SHP77 (cell line): ENCODE measurements at regions not wholly inside any gene's neighbourhood (a gene's known extent, or its start where the extent isn't known, plus 50 kb on each side); places are given as distances from the start of the nearest gene placed in this dataset.
"Not testable (repeated sequence)": the region's sequence is repeated elsewhere in the genome, so short reads cannot be mapped to it uniquely, and the experiment has no call there.

Experiments
- DNase-seq, 2 experiments: peaks; one replicate each; lab custom pipeline; 2025; lab: John Stamatoyannopoulos, UW

GRCh38 chr5:45057564-45057963, 248.8 kb downstream of the MRPS30 start:
- DNase-seq = no peak

- no peak for DNase-seq
These were observed 252.0 kb downstream of the MRPS30 start for GRCh38 chr5:45060724-45061123.

DNA sequence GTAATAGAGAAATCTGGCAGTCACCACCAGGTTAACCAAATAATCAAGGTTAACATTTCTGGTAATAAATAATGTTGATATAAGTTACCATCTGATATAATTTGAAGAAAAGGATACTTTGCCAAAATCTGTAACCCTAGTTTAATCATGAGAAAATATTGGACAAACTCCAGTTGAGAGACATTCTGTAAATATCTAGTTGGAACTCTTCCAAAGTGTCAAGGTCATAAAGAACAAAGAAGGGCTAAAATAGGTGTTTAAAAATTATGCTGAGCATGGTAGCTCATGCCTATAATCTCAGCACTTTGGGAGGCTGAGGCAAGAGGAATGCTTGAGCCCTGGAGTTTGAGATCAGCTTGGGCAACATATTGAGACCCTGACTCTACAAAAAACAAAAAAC, 253.3 kb downstream of the MRPS30 start:
- DNase-seq = no peak

GRCh38 chr5:45081082-45081481, 272.3 kb downstream of the MRPS30 start:
- DNase-seq = no peak

DNA sequence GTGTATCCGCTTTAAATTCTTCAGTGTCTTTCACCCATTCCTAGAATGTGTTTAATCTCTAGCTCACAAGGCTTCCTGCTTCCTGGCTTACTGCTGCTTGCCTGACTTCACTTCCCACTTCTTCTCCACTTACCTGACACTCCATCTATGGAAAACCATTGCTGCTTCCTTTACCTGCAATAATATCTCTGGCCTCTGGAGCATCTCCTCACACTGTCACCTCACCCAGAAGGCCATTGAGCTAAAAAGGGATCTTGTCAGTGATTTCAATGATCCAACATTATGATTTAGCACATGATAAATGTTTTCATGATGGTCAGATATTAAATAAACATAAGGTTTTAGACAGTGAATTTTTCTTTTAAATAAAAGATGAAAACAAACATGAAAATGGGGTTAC, 281.1 kb downstream of the MRPS30 start:
- no peak for DNase-seq

- DNase-seq = no peak
These were observed 284.6 kb downstream of the MRPS30 start for GRCh38 chr5:45093377-45093776.

DNA sequence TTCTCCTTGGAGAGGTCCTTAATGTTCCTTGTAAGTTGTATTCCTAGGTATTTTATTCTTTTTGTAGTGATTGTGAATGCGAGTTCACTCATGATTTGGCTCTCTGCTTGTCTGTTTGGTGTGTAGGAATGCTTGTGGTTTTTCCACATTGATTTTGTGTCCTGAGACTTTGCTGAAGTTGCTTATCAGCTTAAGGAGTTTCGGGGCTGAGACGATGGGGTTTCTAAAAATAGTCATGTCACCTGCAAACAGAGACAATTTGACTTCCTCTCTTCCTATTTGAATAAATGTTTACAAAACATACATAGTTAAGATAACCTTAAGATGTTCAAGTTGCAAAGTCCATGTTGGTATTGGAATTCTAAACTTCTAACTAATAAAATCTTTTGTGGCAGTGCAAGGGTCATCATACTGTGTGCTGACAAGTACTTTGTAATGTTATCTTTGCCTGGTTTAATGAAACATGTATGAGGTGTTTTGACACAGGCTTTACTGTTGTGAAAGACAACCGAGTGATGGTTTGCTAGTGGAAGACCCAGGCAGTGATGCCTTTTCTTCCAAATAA, 286.2 kb downstream of the MRPS30 start:
- no peak for DNase-seq

DNA sequence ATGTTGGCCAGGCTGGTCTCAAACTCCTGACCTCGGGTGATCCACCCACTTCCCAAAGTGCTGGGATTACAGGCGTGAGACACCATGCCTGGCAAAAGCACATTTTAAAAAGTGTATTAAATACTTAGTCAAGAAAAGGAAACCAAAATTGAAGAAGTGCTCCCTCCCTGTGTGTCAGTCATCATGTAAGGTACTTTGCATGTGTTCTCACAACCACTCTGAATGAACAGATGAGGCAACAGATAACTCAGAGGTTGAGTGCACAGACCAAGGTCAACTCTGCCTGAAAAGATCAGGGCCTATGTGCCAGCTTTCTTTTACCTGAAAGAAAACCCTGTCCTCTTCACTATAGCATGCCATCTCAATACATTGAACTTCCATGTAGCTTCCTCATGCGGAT, 289.7 kb downstream of the MRPS30 start:
- DNase-seq = no peak

- no peak for DNase-seq
These were observed 292.4 kb downstream of the MRPS30 start for GRCh38 chr5:45101146-45101545.

GRCh38 chr5:45105491-45105994, 296.8 kb downstream of the MRPS30 start:
- DNase-seq = no peak

DNA sequence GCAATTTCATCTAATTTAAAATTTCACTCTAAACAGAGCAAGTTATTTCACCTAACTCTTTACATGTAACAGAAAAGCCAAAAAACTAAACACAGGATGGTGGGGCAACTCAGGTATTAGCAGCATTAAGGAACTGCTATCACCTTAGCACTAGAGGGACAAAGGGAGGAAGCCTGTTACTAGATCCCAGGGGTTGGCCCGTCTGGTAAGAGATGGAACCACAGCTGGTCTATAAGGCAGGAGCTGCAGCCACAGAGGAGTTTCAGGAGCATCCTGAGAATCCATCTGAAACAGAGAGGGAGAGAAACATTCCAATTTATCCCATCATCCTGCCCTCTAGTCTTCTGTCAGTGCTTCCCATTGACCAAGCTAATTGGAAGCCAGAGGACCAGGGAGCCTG, 300.3 kb downstream of the MRPS30 start:
- DNase-seq = no peak

DNA sequence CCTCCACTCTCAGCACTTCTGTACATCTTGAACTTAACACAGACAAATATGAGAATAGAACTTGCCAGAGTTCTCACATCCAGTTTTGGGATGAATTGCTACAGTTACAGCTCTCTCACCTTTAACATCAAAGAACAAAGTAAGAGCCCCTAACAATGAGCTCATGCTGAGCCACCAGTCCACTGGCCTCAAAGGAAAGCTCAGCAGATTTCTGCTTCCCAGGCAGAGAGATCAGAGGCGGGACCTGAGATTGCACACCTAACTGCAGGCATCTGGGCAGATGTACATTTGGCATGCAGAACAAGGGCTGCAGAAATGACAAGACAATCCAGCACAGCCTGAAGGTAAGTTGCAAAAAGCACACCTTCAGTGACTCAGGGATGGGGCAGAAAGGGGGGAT, 300.9 kb downstream of the MRPS30 start:
- DNase-seq = no peak

DNA sequence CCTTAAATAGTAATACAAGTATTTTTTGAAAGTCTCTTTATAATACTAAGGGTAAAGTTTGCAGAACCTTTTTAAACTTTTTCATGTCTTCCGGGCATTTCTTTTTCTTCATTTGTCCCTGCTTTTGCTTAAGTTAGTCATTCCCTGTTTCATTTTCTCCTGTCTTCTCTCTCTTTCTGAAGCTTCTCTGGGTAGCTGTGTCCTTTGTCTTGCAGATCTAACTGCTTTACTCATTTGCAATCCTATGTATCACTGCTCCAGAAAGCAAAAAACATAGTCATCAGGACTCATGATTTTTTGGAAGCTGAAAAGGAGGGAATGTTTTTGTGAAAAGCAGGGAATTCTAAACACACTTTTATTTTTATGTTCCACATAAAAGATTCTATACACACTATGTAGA, 301.7 kb downstream of the MRPS30 start:
- DNase-seq = no peak

DNA sequence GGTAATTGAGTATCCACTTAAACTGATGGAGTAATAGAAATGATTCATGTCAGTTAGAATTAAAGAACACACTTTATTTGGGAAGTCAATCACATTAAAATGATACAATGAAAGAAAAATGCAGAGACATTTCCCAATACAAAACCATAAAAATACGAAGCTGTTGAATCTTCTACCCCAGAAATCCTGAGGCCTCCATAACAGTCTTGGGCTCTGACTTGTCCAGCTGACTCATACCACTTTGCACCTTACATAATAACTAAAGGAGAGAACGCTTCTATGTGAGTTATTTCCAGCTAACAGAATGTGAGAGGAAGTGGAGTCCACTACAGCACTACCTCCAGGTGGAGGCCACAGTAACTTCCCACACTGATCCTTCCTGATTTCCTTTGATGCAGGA, 305.0 kb downstream of the MRPS30 start:
- no peak for DNase-seq

DNA sequence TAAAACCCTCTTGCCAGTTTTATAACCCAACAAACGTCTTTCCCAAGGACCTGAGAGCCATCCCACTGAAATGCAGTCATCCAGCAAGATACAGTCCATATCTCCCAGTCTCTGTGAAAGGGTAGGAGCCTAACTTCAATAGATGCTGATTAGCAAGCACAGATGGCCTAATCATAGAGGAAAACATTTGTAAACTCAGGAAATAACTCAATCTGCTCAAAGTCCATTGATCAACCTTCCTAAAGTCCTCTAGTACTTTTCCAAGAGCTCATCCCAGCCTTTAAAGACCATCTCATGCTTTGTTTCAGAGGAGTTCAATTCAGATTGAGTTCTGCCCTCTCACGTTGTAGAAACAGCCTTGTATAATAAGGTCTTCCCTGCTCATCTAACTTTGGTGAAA, 324.2 kb downstream of the MRPS30 start:
- no peak for DNase-seq

DNA sequence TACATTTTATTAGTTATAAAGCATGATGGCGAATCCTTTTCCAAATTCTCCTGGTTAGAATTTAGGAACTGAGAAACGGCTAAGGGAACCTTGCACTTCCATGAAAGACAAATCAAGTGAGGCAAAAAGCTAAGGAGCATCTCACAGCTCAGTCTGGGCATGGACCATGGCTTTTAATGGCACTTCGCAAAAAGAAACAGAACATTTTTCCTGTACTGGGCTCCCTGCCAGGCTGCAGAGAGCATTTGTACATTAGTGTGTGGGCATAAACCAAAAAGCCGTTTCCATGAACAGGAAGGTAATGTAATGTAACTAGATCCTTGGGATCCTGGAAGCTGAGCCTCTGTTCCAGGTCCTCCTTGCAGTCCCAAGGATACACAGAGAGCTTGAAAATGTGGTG, 354.2 kb downstream of the MRPS30 start:
- no peak for DNase-seq

DNA sequence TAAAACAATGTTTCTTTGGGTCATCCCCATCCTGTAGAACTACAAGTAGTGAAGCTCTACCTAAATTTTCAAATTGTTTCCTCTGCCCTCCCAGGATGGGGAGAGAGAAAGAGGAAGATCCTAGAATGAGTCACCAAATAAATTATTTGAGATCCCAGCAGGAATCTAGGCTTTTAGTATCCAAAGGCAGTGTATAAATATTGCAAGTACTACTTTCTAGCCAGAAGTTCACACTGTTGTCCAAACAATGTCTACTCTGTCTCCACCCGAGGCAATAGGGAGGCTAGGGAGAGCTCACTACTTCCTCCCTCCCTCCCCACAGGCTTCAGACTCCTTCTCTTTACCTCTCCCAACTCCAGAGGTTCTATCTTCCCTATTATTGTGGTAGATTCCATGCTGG, 362.8 kb downstream of the MRPS30 start:
- no peak for DNase-seq

- not testable (repeated sequence) for DNase-seq
These were observed 363.9 kb downstream of the MRPS30 start for GRCh38 chr5:45172634-45173033.

DNA sequence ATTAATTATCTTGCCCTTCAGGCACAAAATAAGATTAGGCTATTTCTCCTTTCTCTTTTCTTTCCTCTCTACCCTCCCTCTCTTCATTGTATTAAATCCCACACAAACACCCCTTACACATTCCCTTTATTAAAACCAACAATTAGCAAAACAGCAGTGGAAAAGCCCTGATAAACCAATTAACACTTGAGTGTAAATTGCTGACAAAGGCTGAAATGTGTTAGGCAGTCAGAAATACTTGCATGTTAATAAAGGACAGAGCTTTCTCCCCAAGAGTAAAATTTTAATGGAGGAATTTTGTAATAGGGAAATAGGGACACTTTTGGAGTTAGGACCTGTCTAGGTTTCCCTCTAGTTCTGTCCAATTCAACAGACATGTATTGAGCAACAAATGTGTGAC, 370.9 kb downstream of the MRPS30 start:
- DNase-seq = no peak

- DNase-seq = no peak
These were observed 380.3 kb downstream of the MRPS30 start for GRCh38 chr5:45189042-45189441.

- no peak for DNase-seq
These were observed 380.7 kb downstream of the MRPS30 start for GRCh38 chr5:45189481-45189880.

GRCh38 chr5:45195026-45195425, 386.3 kb downstream of the MRPS30 start:
- DNase-seq = no peak
